Head of caudate nucleus (tissue), 42 donors: ENCODE measurements at regions not wholly inside any gene's neighbourhood (a gene's known extent, or its start where the extent isn't known, plus 50 kb on each side); places are given as distances from the start of the nearest gene placed in this dataset.
A peak's percentile ranks its signal among the peaks of the same experiment; 100 is the strongest.
"Not testable (repeated sequence)": the region's sequence is repeated elsewhere in the genome, so short reads cannot be mapped to it uniquely, and the experiment has no call there.

ENCODE experiments used
- DNase-seq, 42 donors: peaks; one replicate each; pipeline versions ENCODE4 v3.0.0 to v3.0.0-alpha.2; 2020 to 2021; ENCODE audit warnings: mixed read lengths in 7 of 42
- intact Hi-C: fragments of 100-400 bp; cut with DNase I; formaldehyde crosslinking; loops from one replicate; pipeline ENCODE4 v1.15.0; 2022

GRCh38 chr3:101989578-101990200 lies 140.4 kb downstream of the NFKBIZ start:
- DNase-seq = no peak
- intact Hi-C loops = no loop called here

GRCh38 chr3:101992863-101993262 lies 143.5 kb downstream of the NFKBIZ start:
- intact Hi-C loops = no loop called here

GRCh38 chr3:101994386-101994785 lies 145.1 kb downstream of the NFKBIZ start:
- intact Hi-C loops = no loop called here
- no peak for DNase-seq

More at GRCh38 chr3:101992863-101993262, 143.5 kb downstream of the NFKBIZ start:
- DNase-seq = peak in 9 of 42 donors; percentile 6 to 63 (median 21)

GRCh38 chr3:101995371-101996046 lies 146.2 kb downstream of the NFKBIZ start:
- DNase-seq = peak in 2 of 42 donors; percentile 2 to 11

GRCh38 chr3:101996832-101997231 lies 147.5 kb downstream of the NFKBIZ start:
- no peak for DNase-seq
- intact Hi-C loops = no loop called here

More at GRCh38 chr3:101995371-101996046, 146.2 kb downstream of the NFKBIZ start:
- intact Hi-C loops = no loop called here

GRCh38 chr3:101998256-101998926 lies 149.1 kb downstream of the NFKBIZ start:
- intact Hi-C loops = no loop called here
- DNase-seq = no peak

GRCh38 chr3:101999177-101999779 lies 150.0 kb downstream of the NFKBIZ start:
- no peak for DNase-seq
- intact Hi-C loops = no loop called here

GRCh38 chr3:102000620-102001209 lies 151.4 kb downstream of the NFKBIZ start:
- intact Hi-C loops = no loop called here

GRCh38 chr3:102002056-102002455 lies 152.7 kb downstream of the NFKBIZ start:
- DNase-seq = no peak
- intact Hi-C loops = no loop called here

More at GRCh38 chr3:102000620-102001209, 151.4 kb downstream of the NFKBIZ start:
- DNase-seq = no peak

GRCh38 chr3:102004561-102004960 lies 155.2 kb downstream of the NFKBIZ start:
- intact Hi-C loops = no loop called here
- DNase-seq = no peak

- DNase-seq = no peak
- intact Hi-C loops = no loop called here
Measured at GRCh38 chr3:102005551-102005950, 156.2 kb downstream of the NFKBIZ start.

GRCh38 chr3:102006812-102007485 lies 157.6 kb downstream of the NFKBIZ start:
- DNase-seq = peak in 5 of 42 donors; percentile 7 to 61 (median 18)
- intact Hi-C loops = no loop called here

GRCh38 chr3:102008436-102008835 lies 159.1 kb downstream of the NFKBIZ start:
- intact Hi-C loops, DNase-seq: not testable (repeated sequence)

GRCh38 chr3:102016417-102016816 lies 167.1 kb downstream of the NFKBIZ start:
- DNase-seq = no peak

GRCh38 chr3:102017784-102018183 lies 168.5 kb downstream of the NFKBIZ start:
- DNase-seq = no peak
- intact Hi-C loops = no loop called here

More at GRCh38 chr3:102016417-102016816, 167.1 kb downstream of the NFKBIZ start:
- intact Hi-C loops = no loop called here

- intact Hi-C loops = no loop called here
Measured at GRCh38 chr3:102018551-102018950, 169.2 kb downstream of the NFKBIZ start.

GRCh38 chr3:102020735-102021134 lies 171.4 kb downstream of the NFKBIZ start:
- intact Hi-C loops = no loop called here

More at GRCh38 chr3:102018551-102018950, 169.2 kb downstream of the NFKBIZ start:
- DNase-seq = no peak

GRCh38 chr3:102024270-102024904 lies 175.1 kb downstream of the NFKBIZ start:
- intact Hi-C loops = no loop called here
- DNase-seq = peak in 5 of 42 donors; percentile 4 to 38 (median 12)

More at GRCh38 chr3:102020735-102021134, 171.4 kb downstream of the NFKBIZ start:
- no peak for DNase-seq
